PC-9 (cell line): ENCODE measurements at regions not wholly inside any gene's neighbourhood (a gene's known extent, or its start where the extent isn't known, plus 50 kb on each side); places are given as distances from the start of the nearest gene placed in this dataset.

Experiments
- BruUV-seq: library from RNA; stranded (reverse); fragments of 400-500 nt; replicated peaks from 2 replicates; lab custom pipeline; 2021; lab: Mats Ljungman, UMichigan
- CTCF ChIA-PET: fragments of 300-600 bp; sonication (Branson Sonifier 250); formaldehyde crosslinking; loops from one replicate; lab custom pipeline; 2022; ENCODE audit warnings: antibody characterized with exemption; lab: Charles Lee
- POLR2A ChIA-PET: fragments of 300-600 bp; sonication (Branson Sonifier 250); formaldehyde crosslinking; loops from one replicate; lab custom pipeline; 2022; ENCODE audit warnings: antibody characterized with exemption; ENCODE audit not compliant: unreplicated experiment; lab: Charles Lee
- DNase-seq, 2 experiments: peaks; one replicate each; pipeline versions ENCODE4 v3.0.0 to v3.0.0-alpha.2; 2015 to 2022; ENCODE audit warnings: mixed read lengths in 1 of 2
- H2AFZ ChIP-seq: fragments of 200-600 bp; sonication (generic); 2 replicates; pipeline ENCODE4 v1.8.1; 2017; ENCODE audit warnings: antibody characterized with exemption
- H3F3A ChIP-seq: fragments of 200-600 bp; sonication (generic); 2 replicates; pipeline ENCODE4 v1.8.1; 2017; ENCODE audit warnings: antibody characterized with exemption, mild to moderate bottlenecking, low read depth; ENCODE audit not compliant: insufficient read depth
- H3K27ac ChIP-seq: fragments of 200-600 bp; sonication (generic); 2 replicates; pipeline ENCODE4 v1.6.1; 2016; ENCODE audit warnings: mixed run types
- H3K27me3 ChIP-seq: fragments of 200-600 bp; sonication (generic); 2 replicates; pipeline ENCODE4 v1.6.1; 2016; ENCODE audit warnings: low read depth, mixed run types; ENCODE audit not compliant: insufficient read depth
- H3K36me3 ChIP-seq: fragments of 200-600 bp; sonication (generic); 2 replicates; pipeline ENCODE4 v1.6.1; 2016; ENCODE audit warnings: low read depth, mixed run types
- H3K4me1 ChIP-seq: fragments of 200-600 bp; sonication (generic); replicated peaks from 2 replicates; pipeline ENCODE4 v1.6.1; 2016; ENCODE audit warnings: mixed run types; ENCODE audit not compliant: insufficient read depth
- H3K4me2 ChIP-seq: fragments of 200-600 bp; sonication (generic); 2 replicates; pipeline ENCODE4 v1.6.1; 2017; ENCODE audit warnings: mixed run types
- H3K4me3 ChIP-seq: fragments of 200-600 bp; sonication (generic); 2 replicates; pipeline ENCODE4 v1.6.1; 2016; ENCODE audit warnings: mixed run types
- H3K79me2 ChIP-seq: fragments of 200-600 bp; sonication (generic); 2 replicates; pipeline ENCODE4 v1.6.1; 2017; ENCODE audit warnings: low read depth, mixed run types
- H3K9me2 ChIP-seq: fragments of 200-600 bp; sonication (generic); 2 replicates; pipeline ENCODE4 v1.8.1; 2017; ENCODE audit warnings: mild to moderate bottlenecking; ENCODE audit not compliant: insufficient read depth
- H3K9me3 ChIP-seq: fragments of 200-600 bp; sonication (generic); 2 replicates; pipeline ENCODE4 v1.8.1; 2016; ENCODE audit warnings: low read depth; ENCODE audit not compliant: insufficient read depth
- H4K20me1 ChIP-seq: fragments of 200-600 bp; sonication (generic); 2 replicates; pipeline ENCODE4 v1.8.1; 2017; ENCODE audit not compliant: insufficient read depth
- EZH2 ChIP-seq: fragments of 200-600 bp; sonication (generic); IDR thresholded peaks from 2 replicates; pipeline ENCODE4 v1.8.0; 2017; ENCODE audit warnings: antibody characterized with exemption, low read depth
- intact Hi-C: fragments of 100-400 bp; cut with micrococcal nuclease; formaldehyde crosslinking; loops from one replicate; pipeline ENCODE4 v1.10.0; 2022; ENCODE audit not compliant: unreplicated experiment
- TF ChIP-seq, protein P1 (sequence below): fragments of 200-600 bp; sonication (generic); conservative IDR thresholded peaks from 2 replicates; pipeline ENCODE4 v1.6.1; 2017; ENCODE audit warnings: mixed run types, antibody characterized with exemption, mild to moderate bottlenecking, moderate library complexity

DNA sequence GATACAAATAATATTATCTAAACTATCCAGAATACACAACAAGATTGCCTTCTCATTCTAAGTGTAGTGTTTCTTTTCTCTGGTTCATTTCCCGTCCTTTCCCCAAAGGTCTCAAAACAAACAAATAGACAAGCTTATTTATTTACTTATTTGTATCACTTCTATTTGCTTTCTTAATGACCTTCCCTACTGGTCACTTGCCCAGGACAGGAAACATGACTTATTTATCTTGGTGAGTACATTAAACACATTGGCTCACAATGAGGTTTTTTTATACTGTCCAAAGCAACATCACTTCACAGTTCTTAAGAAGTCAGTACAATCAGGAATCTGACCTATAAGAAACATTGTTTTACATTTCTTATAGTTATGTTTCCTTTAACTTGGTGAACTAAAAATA, 123.3 kb upstream of the KYNU start:
- Histone ChIP-seq H3K27ac (no peak overlapping the region), H3K4me2 (no peak overlapping the region), H3K27me3 (no peaks in the 10 kb centered on the region), H3K9me2 (no peaks in the 10 kb centered on the region), H3K9me3 (peaks cover 4% of the 10 kb centered on the region; the same call in 1 of the 2 replicates), H3K4me3 (no peak overlapping the region), H2AFZ (no peak overlapping the region), H3K79me2 (no peaks in the 10 kb centered on the region), H3K4me1 (peaks cover 16% of the 10 kb centered on the region; the same call in 1 of the 2 replicates), H3K36me3 (no peaks in the 10 kb centered on the region), H3F3A (no peaks in the 10 kb centered on the region; the same call in none of the 2 replicates), H4K20me1 (no peaks in the 10 kb centered on the region)
- CTCF ChIA-PET = interaction anchor here (0.5 kb wide), 1 partner anchor 11 kb away, joined by 6 read pairs; no protein-coding TSS in a partner anchor
- TF ChIP-seq, protein P1, sequence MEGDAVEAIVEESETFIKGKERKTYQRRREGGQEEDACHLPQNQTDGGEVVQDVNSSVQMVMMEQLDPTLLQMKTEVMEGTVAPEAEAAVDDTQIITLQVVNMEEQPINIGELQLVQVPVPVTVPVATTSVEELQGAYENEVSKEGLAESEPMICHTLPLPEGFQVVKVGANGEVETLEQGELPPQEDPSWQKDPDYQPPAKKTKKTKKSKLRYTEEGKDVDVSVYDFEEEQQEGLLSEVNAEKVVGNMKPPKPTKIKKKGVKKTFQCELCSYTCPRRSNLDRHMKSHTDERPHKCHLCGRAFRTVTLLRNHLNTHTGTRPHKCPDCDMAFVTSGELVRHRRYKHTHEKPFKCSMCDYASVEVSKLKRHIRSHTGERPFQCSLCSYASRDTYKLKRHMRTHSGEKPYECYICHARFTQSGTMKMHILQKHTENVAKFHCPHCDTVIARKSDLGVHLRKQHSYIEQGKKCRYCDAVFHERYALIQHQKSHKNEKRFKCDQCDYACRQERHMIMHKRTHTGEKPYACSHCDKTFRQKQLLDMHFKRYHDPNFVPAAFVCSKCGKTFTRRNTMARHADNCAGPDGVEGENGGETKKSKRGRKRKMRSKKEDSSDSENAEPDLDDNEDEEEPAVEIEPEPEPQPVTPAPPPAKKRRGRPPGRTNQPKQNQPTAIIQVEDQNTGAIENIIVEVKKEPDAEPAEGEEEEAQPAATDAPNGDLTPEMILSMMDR = no peak
- no peak for TF ChIP-seq EZH2
- intact Hi-C loops = no loop called here
- DNase-seq = no peak
- BruUV-seq = no TSS peak
- POLR2A ChIA-PET = no interaction called here

DNA sequence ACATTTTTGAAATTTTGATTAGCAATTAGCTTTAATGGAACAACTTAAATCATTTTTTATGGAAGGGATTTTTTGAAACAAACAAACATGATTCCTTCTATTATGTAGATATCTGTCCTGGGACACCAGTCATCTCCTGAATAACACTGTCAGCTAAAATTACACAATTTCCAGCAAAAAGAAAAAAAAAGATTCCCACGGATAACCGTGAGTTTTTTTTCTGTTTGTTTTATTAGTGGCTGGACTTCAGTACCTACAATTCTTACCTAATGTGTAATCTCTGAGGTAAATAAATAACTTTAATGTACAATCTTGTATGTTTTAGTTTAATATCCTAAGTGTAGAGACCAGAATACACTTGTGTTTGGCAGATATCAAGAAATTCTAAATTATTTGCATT, 126.6 kb upstream of the KYNU start:
- no TSS peak for BruUV-seq
- H3K79me2 ChIP-seq = no peaks in the 10 kb centered on the region
- no peaks in the 10 kb centered on the region for H4K20me1 ChIP-seq
- no peak for DNase-seq
- H3K27me3 ChIP-seq = no peaks in the 10 kb centered on the region
- TF ChIP-seq EZH2 = no peak
- TF ChIP-seq, protein P1 = no peak
- POLR2A ChIA-PET = interaction anchor here (0.6 kb wide), 1 partner anchor 54 kb away, joined by 4 read pairs; no protein-coding TSS in a partner anchor
- H3K9me2 ChIP-seq = no peaks in the 10 kb centered on the region; the same call in 1 of the 2 replicates
- H3K4me2 ChIP-seq = no peak overlapping the region
- no peak overlapping the region for H2AFZ ChIP-seq
- peaks cover 9% of the 10 kb centered on the region; the same call in 1 of the 2 replicates for H3K9me3 ChIP-seq
- CTCF ChIA-PET = no interaction called here
- no peaks in the 10 kb centered on the region; the same call in 1 of the 2 replicates for H3F3A ChIP-seq
- no peak overlapping the region for H3K27ac ChIP-seq
- no peak overlapping the region for H3K4me3 ChIP-seq
- intact Hi-C loops = no loop called here
- H3K4me1 ChIP-seq = 0 out of 2 replicates have a peak, but pooled peaks cover 8% of the 10 kb centered on the region
- H3K36me3 ChIP-seq = no peaks in the 10 kb centered on the region

DNA sequence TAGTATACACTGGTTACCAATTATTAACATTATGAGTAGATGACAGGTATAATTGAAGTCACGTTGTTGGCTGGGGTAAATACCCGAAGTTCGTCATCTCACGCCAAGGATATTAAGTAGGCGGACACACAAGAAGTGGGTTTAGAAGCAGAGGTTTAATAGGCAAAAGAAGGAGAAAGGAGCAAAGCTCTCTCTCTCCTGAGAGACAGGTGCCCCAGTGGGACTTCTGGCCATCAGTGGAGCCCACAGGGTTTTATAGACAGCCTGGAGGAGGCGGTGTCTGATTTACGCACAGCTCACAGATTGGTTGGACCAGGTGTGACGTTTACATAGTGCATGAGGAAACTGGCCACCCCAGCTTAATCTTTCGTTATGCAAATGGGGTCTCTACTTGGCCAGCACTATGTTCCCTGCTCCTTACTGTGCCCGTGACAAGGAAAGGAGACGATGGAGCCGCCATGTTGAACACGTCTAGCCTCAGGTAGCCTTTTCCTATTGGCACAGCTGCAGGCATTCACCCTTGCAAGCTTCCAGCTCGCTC, 128.8 kb upstream of the KYNU start:
- BruUV-seq = no TSS peak

More for the DNA sequence above, 128.8 kb upstream of the KYNU start:
- DNase-seq = no peak
- Histone ChIP-seq H2AFZ (no peak overlapping the region), H3K4me2 (no peak overlapping the region), H3K27ac (no peak overlapping the region), H3K36me3 (no peaks in the 10 kb centered on the region), H3K9me3 (peaks cover 13% of the 10 kb centered on the region; the same call in 1 of the 2 replicates), H4K20me1 (no peaks in the 10 kb centered on the region), H3F3A (no peaks in the 10 kb centered on the region), H3K4me3 (no peak overlapping the region), H3K27me3 (no peaks in the 10 kb centered on the region), H3K79me2 (no peaks in the 10 kb centered on the region), H3K9me2 (no peaks in the 10 kb centered on the region; the same call in 1 of the 2 replicates), H3K4me1 (no peaks in the 10 kb centered on the region)
- intact Hi-C loops = no loop called here
- no peak for TF ChIP-seq EZH2
- TF ChIP-seq, protein P1 = no peak
- ChIA-PET CTCF (no interaction called here), POLR2A (no interaction called here)
